Neuron (in vitro differentiated cells): ENCODE measurements at regions not wholly inside any gene's neighbourhood (a gene's known extent, or its start where the extent isn't known, plus 50 kb on each side); places are given as distances from the start of the nearest gene placed in this dataset.

Experiments used
- H2AFZ ChIP-seq: one replicate; pipeline ENCODE4 v1.6.1; 2013; ENCODE audit warnings: low read depth, mild to moderate bottlenecking, inconsistent platforms, low read length, moderate library complexity
- H3K27me3 ChIP-seq: one replicate; pipeline ENCODE4 v1.6.1; 2013; ENCODE audit warnings: low read length; ENCODE audit not compliant: insufficient read depth
- H3K36me3 ChIP-seq: one replicate; pipeline ENCODE4 v1.6.1; 2013; ENCODE audit warnings: low read length; ENCODE audit not compliant: insufficient read depth
- H3K4me1 ChIP-seq: one replicate; pipeline ENCODE4 v1.6.1; 2013; ENCODE audit warnings: low read length; ENCODE audit not compliant: insufficient read depth
- H3K4me3 ChIP-seq: 2 replicates; pipeline ENCODE4 v1.5.1; 2013; ENCODE audit warnings: mild to moderate bottlenecking, low read length, moderate library complexity
- H3K9me3 ChIP-seq: one replicate; pipeline ENCODE4 v1.6.1; 2013; ENCODE audit warnings: low read length

GRCh38 chr4:176539091-176539784 is 219.5 kb downstream of the SPCS3 start:
- Histone ChIP-seq H3K27me3 (no peaks in the 10 kb centered on the region), H3K9me3 (no peaks in the 10 kb centered on the region), H2AFZ (no peak overlapping the region), H3K4me3 (no peak overlapping the region), H3K36me3 (no peaks in the 10 kb centered on the region), H3K4me1 (peaks cover 2% of the 10 kb centered on the region)

- no peak overlapping the region for H3K4me3 ChIP-seq
- no peaks in the 10 kb centered on the region for H3K27me3 ChIP-seq
- no peaks in the 10 kb centered on the region for H3K36me3 ChIP-seq
- H3K9me3 ChIP-seq = no peaks in the 10 kb centered on the region
- H2AFZ ChIP-seq = no peak overlapping the region
- H3K4me1 ChIP-seq = peaks cover 2% of the 10 kb centered on the region
These were observed 220.0 kb downstream of the SPCS3 start for GRCh38 chr4:176539785-176540175.

GRCh38 chr4:176540814-176541213 is 221.0 kb downstream of the SPCS3 start:
- Histone ChIP-seq H2AFZ (no peak overlapping the region), H3K9me3 (no peaks in the 10 kb centered on the region), H3K4me1 (peaks cover 2% of the 10 kb centered on the region), H3K27me3 (no peaks in the 10 kb centered on the region), H3K4me3 (no peak overlapping the region), H3K36me3 (no peaks in the 10 kb centered on the region)

- Histone ChIP-seq H3K4me1 (peaks cover 1% of the 10 kb centered on the region), H3K4me3 (no peak overlapping the region), H3K36me3 (no peaks in the 10 kb centered on the region), H3K27me3 (no peaks in the 10 kb centered on the region), H3K9me3 (no peaks in the 10 kb centered on the region), H2AFZ (no peak overlapping the region)
These were observed 226.1 kb downstream of the SPCS3 start for GRCh38 chr4:176545872-176546271.

- Histone ChIP-seq H2AFZ (no peak overlapping the region), H3K9me3 (no peaks in the 10 kb centered on the region), H3K4me1 (peaks cover 4% of the 10 kb centered on the region), H3K4me3 (no peak overlapping the region), H3K27me3 (no peaks in the 10 kb centered on the region), H3K36me3 (no peaks in the 10 kb centered on the region)
These were observed 227.2 kb downstream of the SPCS3 start for GRCh38 chr4:176546975-176547374.

- no peaks in the 10 kb centered on the region for H3K9me3 ChIP-seq
- H3K36me3 ChIP-seq = no peaks in the 10 kb centered on the region
- H3K4me1 ChIP-seq = peaks cover 4% of the 10 kb centered on the region
- no peaks in the 10 kb centered on the region for H3K27me3 ChIP-seq
- no peak overlapping the region for H2AFZ ChIP-seq
- H3K4me3 ChIP-seq = no peak overlapping the region
These were observed 228.8 kb downstream of the SPCS3 start for GRCh38 chr4:176548571-176548970.

GRCh38 chr4:176549161-176549865 is 229.5 kb downstream of the SPCS3 start:
- Histone ChIP-seq H3K36me3 (no peaks in the 10 kb centered on the region), H3K9me3 (no peaks in the 10 kb centered on the region), H3K4me1 (peaks cover 4% of the 10 kb centered on the region), H3K27me3 (no peaks in the 10 kb centered on the region), H3K4me3 (no peak overlapping the region), H2AFZ (no peak overlapping the region)

GRCh38 chr4:176558661-176559060 is 234.1 kb downstream of the VEGFC start:
- H3K4me3 ChIP-seq = no peak overlapping the region
- no peak overlapping the region for H2AFZ ChIP-seq
- no peaks in the 10 kb centered on the region for H3K9me3 ChIP-seq
- no peaks in the 10 kb centered on the region for H3K27me3 ChIP-seq
- no peaks in the 10 kb centered on the region for H3K36me3 ChIP-seq
- H3K4me1 ChIP-seq = no peaks in the 10 kb centered on the region

GRCh38 chr4:176561368-176561767 is 231.4 kb downstream of the VEGFC start:
- no peak overlapping the region for H3K4me3 ChIP-seq
- no peaks in the 10 kb centered on the region for H3K9me3 ChIP-seq
- H3K27me3 ChIP-seq = no peaks in the 10 kb centered on the region
- no peaks in the 10 kb centered on the region for H3K36me3 ChIP-seq
- H2AFZ ChIP-seq = no peak overlapping the region
- H3K4me1 ChIP-seq = no peaks in the 10 kb centered on the region

- Histone ChIP-seq H3K27me3 (no peaks in the 10 kb centered on the region), H3K4me3 (no peak overlapping the region), H3K9me3 (no peaks in the 10 kb centered on the region), H3K36me3 (no peaks in the 10 kb centered on the region), H2AFZ (no peak overlapping the region), H3K4me1 (no peaks in the 10 kb centered on the region)
These were observed 229.1 kb downstream of the VEGFC start for GRCh38 chr4:176563591-176563990.

GRCh38 chr4:176565049-176565448 is 227.7 kb downstream of the VEGFC start:
- no peak overlapping the region for H3K4me3 ChIP-seq
- no peaks in the 10 kb centered on the region for H3K36me3 ChIP-seq
- H2AFZ ChIP-seq = no peak overlapping the region
- no peaks in the 10 kb centered on the region for H3K9me3 ChIP-seq
- no peaks in the 10 kb centered on the region for H3K4me1 ChIP-seq
- no peaks in the 10 kb centered on the region for H3K27me3 ChIP-seq

- no peaks in the 10 kb centered on the region for H3K4me1 ChIP-seq
- no peaks in the 10 kb centered on the region for H3K36me3 ChIP-seq
- no peak overlapping the region for H2AFZ ChIP-seq
- H3K27me3 ChIP-seq = no peaks in the 10 kb centered on the region
- no peaks in the 10 kb centered on the region for H3K9me3 ChIP-seq
- no peak overlapping the region for H3K4me3 ChIP-seq
These were observed 226.0 kb downstream of the VEGFC start for GRCh38 chr4:176566769-176567168.

GRCh38 chr4:176568238-176568637 is 224.5 kb downstream of the VEGFC start:
- Histone ChIP-seq H2AFZ (no peak overlapping the region), H3K4me1 (no peaks in the 10 kb centered on the region), H3K36me3 (no peaks in the 10 kb centered on the region), H3K4me3 (no peak overlapping the region), H3K27me3 (no peaks in the 10 kb centered on the region), H3K9me3 (no peaks in the 10 kb centered on the region)

- H3K9me3 ChIP-seq = no peaks in the 10 kb centered on the region
These were observed 223.4 kb downstream of the VEGFC start for GRCh38 chr4:176569301-176569700.

More at GRCh38 chr4:176569301-176569700, 223.4 kb downstream of the VEGFC start:
- Histone ChIP-seq H3K27me3 (no peaks in the 10 kb centered on the region), H3K4me1 (no peaks in the 10 kb centered on the region), H3K4me3 (no peak overlapping the region), H2AFZ (no peak overlapping the region), H3K36me3 (no peaks in the 10 kb centered on the region)
